Fibroblast of skin of right quadriceps (primary cell): ENCODE measurements at regions not wholly inside any gene's neighbourhood (a gene's known extent, or its start where the extent isn't known, plus 50 kb on each side); places are given as distances from the start of the nearest gene placed in this dataset.

Experiments used
- DNase-seq: peaks from one replicate; pipeline ENCODE4 v3.0.0-alpha.2; 2013

- peak; percentile 15 for DNase-seq
Observed at GRCh38 chr3:154540950-154541604, 111.1 kb upstream of the GPR149 start.

GRCh38 chr3:154538566-154539360 lies 108.8 kb upstream of the GPR149 start:
- DNase-seq, result no peak

GRCh38 chr3:154536751-154537150 lies 106.8 kb upstream of the GPR149 start:
- DNase-seq, result no peak

GRCh38 chr3:154522036-154522602 lies 92.1 kb upstream of the GPR149 start:
- no peak for DNase-seq

- no peak for DNase-seq
Observed at GRCh38 chr3:154517404-154517803, 87.4 kb upstream of the GPR149 start.

- no peak for DNase-seq
Observed at GRCh38 chr3:154515921-154516320, 85.9 kb upstream of the GPR149 start.

- no peak for DNase-seq
Observed at GRCh38 chr3:154510780-154511179, 80.8 kb upstream of the GPR149 start.

- DNase-seq, result no peak
Observed at GRCh38 chr3:154507727-154508126, 77.7 kb upstream of the GPR149 start.

GRCh38 chr3:154496978-154497377 lies 67.0 kb upstream of the GPR149 start:
- no peak for DNase-seq

GRCh38 chr3:154496540-154496939 lies 66.5 kb upstream of the GPR149 start:
- no peak for DNase-seq

- no peak for DNase-seq
Observed at GRCh38 chr3:154486949-154487348, 57.0 kb upstream of the GPR149 start.

GRCh38 chr3:154482507-154482906 lies 52.5 kb upstream of the GPR149 start:
- no peak for DNase-seq

- no peak for DNase-seq
Observed at GRCh38 chr3:154480033-154480432, 50.0 kb upstream of the GPR149 start.
